Endodermal cell (in vitro differentiated cells): ENCODE measurements at regions not wholly inside any gene's neighbourhood (a gene's known extent, or its start where the extent isn't known, plus 50 kb on each side); places are given as distances from the start of the nearest gene placed in this dataset.

Experiments
- DNase-seq: peaks from one replicate; pipeline ENCODE4 v3.0.0-alpha.2; 2017
- H3K27ac ChIP-seq: 2 replicates; pipeline ENCODE4 v1.5.1; 2013; ENCODE audit warnings: mild to moderate bottlenecking, low read depth, low read length, moderate library complexity
- H3K27me3 ChIP-seq: 2 replicates; pipeline ENCODE4 v1.6.1; 2013; ENCODE audit warnings: mild to moderate bottlenecking, low read length, moderate library complexity; ENCODE audit not compliant: insufficient read depth, control insufficient read depth, poor library complexity, severe bottlenecking
- H3K36me3 ChIP-seq: 2 replicates; pipeline ENCODE4 v1.7.0; 2013; ENCODE audit warnings: mild to moderate bottlenecking, low read length, moderate library complexity; ENCODE audit not compliant: control insufficient read depth, insufficient read depth
- H3K4me1 ChIP-seq: one replicate; pipeline ENCODE4 v1.7.0; 2013; ENCODE audit warnings: low read length; ENCODE audit not compliant: control insufficient read depth, insufficient read depth
- H3K4me3 ChIP-seq: 2 replicates; pipeline ENCODE4 v1.5.1; 2013; ENCODE audit warnings: mild to moderate bottlenecking, low read length, moderate library complexity
- H3K9ac ChIP-seq: 2 replicates; pipeline ENCODE4 v1.6.1; 2013; ENCODE audit warnings: mild to moderate bottlenecking, low read length, moderate library complexity; ENCODE audit not compliant: poor library complexity, severe bottlenecking; ENCODE audit errors: extremely low read depth
- H3K9me3 ChIP-seq: 2 replicates; pipeline ENCODE4 v1.6.1; 2013; ENCODE audit warnings: mild to moderate bottlenecking, low read length, moderate library complexity; ENCODE audit not compliant: control insufficient read depth
- H3K27ac Mint-ChIP-seq: 2 replicates; pipeline ENCODE4 v1.8.0; 2020; ENCODE audit warnings: mixed read lengths
- H3K27me3 Mint-ChIP-seq: 2 replicates; pipeline ENCODE4 v1.8.0; 2021; ENCODE audit warnings: mild to moderate bottlenecking, mixed read lengths; ENCODE audit not compliant: insufficient read depth
- H3K36me3 Mint-ChIP-seq: 2 replicates; pipeline ENCODE4 v1.8.0; 2020; ENCODE audit warnings: low read depth, mixed read lengths
- H3K4me1 Mint-ChIP-seq: 2 replicates; pipeline ENCODE4 v1.8.0; 2020; ENCODE audit warnings: mixed read lengths
- H3K4me3 Mint-ChIP-seq: 2 replicates; pipeline ENCODE4 v1.8.0; 2020; ENCODE audit warnings: mild to moderate bottlenecking, moderate library complexity, mixed read lengths
- H3K9me3 Mint-ChIP-seq: 2 replicates; pipeline ENCODE4 v1.8.0; 2020; ENCODE audit warnings: mild to moderate bottlenecking, mixed read lengths
- CTCF ChIP-seq: fragments of 200-600 bp; sonication (generic); conservative IDR thresholded peaks from 2 replicates; pipeline ENCODE4 v1.5.0; 2021; ENCODE audit warnings: antibody characterized with exemption, mild to moderate bottlenecking
- WGBS, 2 experiments: methylation state at CpG; one replicate each; pipeline versions ENCODE4 v1.1.5 to v1.1.7; 2013; ENCODE audit warnings: missing lambda C conversion rate in 2 of 2, mixed read lengths in 1 of 2; ENCODE audit not compliant: insufficient coverage in 1 of 2, insufficient read length in 1 of 2; 5-methylcytosine and 5-hydroxymethylcytosine counted together

- Histone ChIP-seq H3K4me1 (no peaks in the 10 kb centered on the region), H3K27me3 (no peaks in the 10 kb centered on the region), H3K27ac (no peak overlapping the region), H3K36me3 (no peaks in the 10 kb centered on the region), H3K4me3 (no peak overlapping the region), H3K9ac (no peak overlapping the region), H3K9me3 (no peaks in the 10 kb centered on the region)
- Mint-ChIP-seq H3K36me3 (no peaks in the 10 kb centered on the region), H3K9me3 (no peaks in the 10 kb centered on the region), H3K4me1 (peaks cover 2% of the 10 kb centered on the region), H3K27ac (no peak overlapping the region), H3K27me3 (no peaks in the 10 kb centered on the region), H3K4me3 (no peak overlapping the region)
- no peak for DNase-seq
- TF ChIP-seq CTCF: no peak
Measured at GRCh38 chr2:194214192-194214591, 1442.8 kb upstream of the SLC39A10 start.

GRCh38 chr2:194205568-194206227 is 1451.3 kb upstream of the SLC39A10 start:
- Mint-ChIP-seq H3K4me3 (no peak overlapping the region), H3K27ac (no peak overlapping the region), H3K36me3 (no peaks in the 10 kb centered on the region), H3K4me1 (peaks cover 14% of the 10 kb centered on the region), H3K27me3 (no peaks in the 10 kb centered on the region), H3K9me3 (no peaks in the 10 kb centered on the region)
- H3K36me3 ChIP-seq: no peaks in the 10 kb centered on the region
- DNase-seq: no peak
- H3K27me3 ChIP-seq: no peaks in the 10 kb centered on the region
- WGBS, 2 experiments: 83 to 92% methylated on average over 1 to 5 of the region's 5 CpGs
- TF ChIP-seq CTCF: no peak
- peaks cover 22% of the 10 kb centered on the region for H3K9me3 ChIP-seq
- no peak overlapping the region for H3K27ac ChIP-seq
- no peak overlapping the region for H3K4me3 ChIP-seq
- H3K9ac ChIP-seq: no peak overlapping the region
- H3K4me1 ChIP-seq: no peaks in the 10 kb centered on the region

- Mint-ChIP-seq H3K4me1 (peaks cover 14% of the 10 kb centered on the region), H3K27me3 (no peaks in the 10 kb centered on the region), H3K4me3 (no peak overlapping the region), H3K9me3 (no peaks in the 10 kb centered on the region), H3K27ac (no peak overlapping the region), H3K36me3 (no peaks in the 10 kb centered on the region)
- Histone ChIP-seq H3K9ac (no peak overlapping the region), H3K4me1 (no peaks in the 10 kb centered on the region), H3K27me3 (no peaks in the 10 kb centered on the region), H3K36me3 (no peaks in the 10 kb centered on the region), H3K9me3 (peaks cover 22% of the 10 kb centered on the region), H3K27ac (no peak overlapping the region), H3K4me3 (no peak overlapping the region)
- no peak for DNase-seq
- WGBS, 2 experiments: 92% methylated on average over 1 of the region's 1 CpG; no CpG with 5 or more reads in 1 of the 2 experiments
- TF ChIP-seq CTCF: no peak
Measured at GRCh38 chr2:194203898-194204297, 1453.1 kb upstream of the SLC39A10 start.
